Adrenal gland (tissue), 9 donors: ENCODE measurements at regions not wholly inside any gene's neighbourhood (a gene's known extent, or its start where the extent isn't known, plus 50 kb on each side); places are given as distances from the start of the nearest gene placed in this dataset.

ENCODE experiments used
- DNase-seq, 7 donors: peaks; one replicate each; pipeline ENCODE4 v3.0.0-alpha.2; 2019 to 2020
- H3K27ac ChIP-seq, 5 donors: fragments of 200-600 bp; sonication (generic) in 4 of 5; 1 replicate in 3 of 5; 2 replicates in 2 of 5; pipeline versions ENCODE4 v1.5.1 to v1.8.0; 2016 to 2020; ENCODE audit warnings: mild to moderate bottlenecking in 1 of 5
- H3K27me3 ChIP-seq: fragments of 200-600 bp; 2 replicates; pipeline ENCODE4 v1.8.0; 2021
- H3K36me3 ChIP-seq, 2 donors: fragments of 200-600 bp; replicated peaks in 1 of 2; 1 replicate in 1 of 2; 2 replicates in 1 of 2; pipeline versions ENCODE4 v1.5.1 to v1.8.0; 2018 to 2022
- H3K4me1 ChIP-seq, 2 donors: fragments of 200-600 bp; replicated peaks in 1 of 2; 1 replicate in 1 of 2; 2 replicates in 1 of 2; pipeline versions ENCODE4 v1.5.1 to v1.8.0; 2018 to 2021
- H3K4me3 ChIP-seq, 4 donors: fragments of 200-600 bp; sonication (generic) in 3 of 4; one replicate each; pipeline ENCODE4 v1.5.1; 2016 to 2018
- H3K9me3 ChIP-seq, 3 donors: fragments of 200-600 bp; sonication (generic) in 1 of 3; replicated peaks in 1 of 3; 1 replicate in 2 of 3; 2 replicates in 1 of 3; pipeline versions ENCODE4 v1.5.1 to v1.8.0; 2016 to 2021
- POLR2A ChIP-seq, 2 donors: fragments of 450-650 bp; IDR thresholded peaks; one replicate each; pipeline ENCODE4 v1.6.1; 2017; ENCODE audit warnings: antibody characterized with exemption in 2 of 2, mild to moderate bottlenecking in 2 of 2, moderate library complexity in 1 of 2
- WGBS, 4 donors: extraction: QIAGEN DNeasy Blood & Tissue Kit in 2 of 4; methylation state at CpG; one replicate each; pipeline versions ENCODE4 v1.1.5 to v1.1.7; 2013 to 2017; 5-methylcytosine and 5-hydroxymethylcytosine counted together
- intact Hi-C, 2 donors: fragments of 100-400 bp; cut with DNase I; formaldehyde crosslinking; loops; one replicate each; pipeline versions ENCODE4 v1.14.1 to v1.15.0; 2022 to 2023
- TF ChIP-seq, protein P1 (sequence below), 6 experiments: fragments of 450-650 bp in 4 of 6; fragments of 200-600 bp in 2 of 6; sonication (generic) in 1 of 6; IDR thresholded peaks; 1 replicate in 5 of 6; 2 replicates in 1 of 6; pipeline versions ENCODE4 v1.5.1 to v1.8.0; 2016 to 2021; ENCODE audit warnings: antibody characterized with exemption in 6 of 6, mild to moderate bottlenecking in 2 of 6, moderate library complexity in 1 of 6
- donor health status: healthy with polysubstance abuse.
- donor health status: Bipolar disorder and iron deficiency.
- donor health status: DM: yes; HTN: yes; CAD: no.
- donor health status: DM: no; HTN: no; CAD: no.
- donor health status: DM: no; HTN: no; CAD: no.

GRCh38 chr3:155029941-155030340, 50.2 kb upstream of the MME start:
- no peak for DNase-seq
- intact Hi-C loops: no loop called here
- Histone ChIP-seq H3K4me3 (no peak overlapping the region), H3K27ac (no peak overlapping the region), H3K4me1 (no peaks in the 10 kb centered on the region), H3K9me3 (no peaks in the 10 kb centered on the region), H3K27me3 (no peaks in the 10 kb centered on the region), H3K36me3 (no peaks in the 10 kb centered on the region)
- WGBS, 4 donors: 39 to 86% (median 61%) methylated on average over 1 of the region's 1 CpG
- TF ChIP-seq, protein P1, sequence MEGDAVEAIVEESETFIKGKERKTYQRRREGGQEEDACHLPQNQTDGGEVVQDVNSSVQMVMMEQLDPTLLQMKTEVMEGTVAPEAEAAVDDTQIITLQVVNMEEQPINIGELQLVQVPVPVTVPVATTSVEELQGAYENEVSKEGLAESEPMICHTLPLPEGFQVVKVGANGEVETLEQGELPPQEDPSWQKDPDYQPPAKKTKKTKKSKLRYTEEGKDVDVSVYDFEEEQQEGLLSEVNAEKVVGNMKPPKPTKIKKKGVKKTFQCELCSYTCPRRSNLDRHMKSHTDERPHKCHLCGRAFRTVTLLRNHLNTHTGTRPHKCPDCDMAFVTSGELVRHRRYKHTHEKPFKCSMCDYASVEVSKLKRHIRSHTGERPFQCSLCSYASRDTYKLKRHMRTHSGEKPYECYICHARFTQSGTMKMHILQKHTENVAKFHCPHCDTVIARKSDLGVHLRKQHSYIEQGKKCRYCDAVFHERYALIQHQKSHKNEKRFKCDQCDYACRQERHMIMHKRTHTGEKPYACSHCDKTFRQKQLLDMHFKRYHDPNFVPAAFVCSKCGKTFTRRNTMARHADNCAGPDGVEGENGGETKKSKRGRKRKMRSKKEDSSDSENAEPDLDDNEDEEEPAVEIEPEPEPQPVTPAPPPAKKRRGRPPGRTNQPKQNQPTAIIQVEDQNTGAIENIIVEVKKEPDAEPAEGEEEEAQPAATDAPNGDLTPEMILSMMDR (IDR thresholded peaks at IDR 0.05): no peak
- TF ChIP-seq POLR2A (IDR thresholded peaks at IDR 0.05): no peak

DNA sequence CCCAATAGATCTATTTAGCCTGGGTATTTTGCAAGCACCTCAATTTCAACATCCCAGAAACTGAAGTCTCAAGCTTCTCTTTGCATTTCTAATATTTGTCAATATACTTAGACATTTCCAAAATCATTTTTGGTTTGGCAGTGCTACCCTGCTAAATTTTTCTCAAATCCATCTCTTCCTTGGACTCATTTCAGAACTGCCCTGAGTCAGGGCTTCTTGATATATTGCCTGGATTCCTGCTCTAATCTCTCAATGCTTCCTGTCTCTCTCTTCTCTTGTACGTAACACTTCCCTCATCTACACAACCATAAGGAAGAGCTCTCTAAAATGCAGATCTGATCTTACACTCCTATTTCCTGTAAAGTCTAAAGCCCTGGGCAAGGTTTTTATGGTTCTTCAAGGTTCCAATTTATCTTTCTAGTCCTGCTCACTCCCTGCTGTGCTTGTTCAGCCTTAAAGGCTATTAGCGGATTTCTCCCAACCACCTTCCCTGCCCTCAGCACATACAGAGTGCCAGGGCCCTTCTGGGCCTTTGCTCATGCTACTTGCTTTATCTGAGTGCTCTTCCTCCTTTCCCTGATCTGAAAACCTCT, 53.0 kb upstream of the MME start:
- TF ChIP-seq, protein P1 (IDR thresholded peaks at IDR 0.05): no peak
- TF ChIP-seq POLR2A (IDR thresholded peaks at IDR 0.05): no peak
- H3K9me3 ChIP-seq: no peaks in the 10 kb centered on the region
- H3K27me3 ChIP-seq: no peaks in the 10 kb centered on the region
- 29 to 36% (median 32%) methylated on average over 2 of the region's 2 CpGs for WGBS, 4 donors
- H3K36me3 ChIP-seq: no peaks in the 10 kb centered on the region
- peak overlapping the region in 1 of 5 donors; percentile 47 for H3K27ac ChIP-seq
- DNase-seq: no peak
- H3K4me3 ChIP-seq: no peak overlapping the region
- no peaks in the 10 kb centered on the region for H3K4me1 ChIP-seq
- intact Hi-C loops: no loop called here

DNA sequence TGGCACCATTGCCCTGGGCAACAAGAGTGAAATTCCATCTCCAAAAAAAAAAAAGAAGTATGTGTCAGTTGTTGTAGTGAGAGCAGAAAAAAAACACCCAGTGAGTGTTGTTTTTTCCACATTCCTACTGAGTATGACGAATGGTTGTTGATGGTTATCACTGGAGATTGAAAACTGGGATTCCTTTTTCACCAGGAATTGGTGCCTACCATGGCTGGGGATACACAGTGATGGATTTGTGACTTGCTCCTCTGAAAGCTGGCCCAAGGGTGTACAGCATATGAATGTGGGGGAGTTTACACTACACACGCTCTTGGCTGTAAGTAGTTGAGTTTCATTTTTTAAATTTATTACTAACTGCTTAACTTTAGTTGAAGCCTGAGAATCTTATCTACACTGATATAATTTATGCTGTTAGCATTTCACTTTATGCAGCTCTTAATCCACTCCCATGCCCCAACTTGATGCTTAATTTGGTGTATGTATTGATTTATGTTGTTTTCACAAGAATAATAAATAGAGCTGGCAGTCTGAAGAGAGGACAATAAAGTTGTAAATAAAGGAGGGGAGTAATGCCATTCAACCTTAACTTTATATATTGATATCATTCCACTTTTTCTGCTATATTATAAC, 56.0 kb upstream of the MME start:
- no peak for DNase-seq
- intact Hi-C loops: no loop called here
- Histone ChIP-seq H3K36me3 (no peaks in the 10 kb centered on the region), H3K4me1 (no peaks in the 10 kb centered on the region), H3K27ac (no peak overlapping the region), H3K4me3 (no peak overlapping the region), H3K9me3 (no peaks in the 10 kb centered on the region), H3K27me3 (no peaks in the 10 kb centered on the region)
- WGBS, 4 donors: 55 to 83% (median 78%) methylated on average over 2 of the region's 2 CpGs
- TF ChIP-seq POLR2A (IDR thresholded peaks at IDR 0.05): no peak
- TF ChIP-seq, protein P1 (IDR thresholded peaks at IDR 0.05): no peak

DNA sequence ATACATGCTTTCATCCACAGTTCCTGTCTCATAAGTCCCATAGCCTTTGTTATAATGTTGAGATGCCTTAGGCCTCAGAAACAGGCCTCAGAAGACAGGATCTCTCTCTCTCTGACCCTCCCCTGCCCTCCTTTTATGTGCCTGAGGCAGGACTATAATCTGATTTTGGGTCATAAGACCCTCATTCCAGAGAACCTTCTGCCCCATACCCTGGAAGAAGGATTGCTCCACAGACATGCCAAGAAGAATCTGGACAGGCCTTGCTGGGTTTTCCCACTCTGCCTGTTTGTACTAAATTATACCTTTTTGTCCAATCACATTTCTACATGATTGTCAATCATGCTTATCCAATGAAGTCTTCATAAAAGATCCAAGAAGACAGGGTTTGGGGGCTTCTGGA, 57.2 kb upstream of the MME start:
- intact Hi-C loops: no loop called here
- H3K4me1 ChIP-seq: no peaks in the 10 kb centered on the region
- H3K27ac ChIP-seq: no peak overlapping the region
- H3K27me3 ChIP-seq: no peaks in the 10 kb centered on the region
- H3K9me3 ChIP-seq: no peaks in the 10 kb centered on the region
- TF ChIP-seq, protein P1 (IDR thresholded peaks at IDR 0.05): no peak
- TF ChIP-seq POLR2A (IDR thresholded peaks at IDR 0.05): no peak
- H3K4me3 ChIP-seq: no peak overlapping the region
- H3K36me3 ChIP-seq: no peaks in the 10 kb centered on the region
- DNase-seq: no peak
